ENCODE measurements at regions not wholly inside any gene's neighbourhood (a gene's known extent, or its start where the extent isn't known, plus 50 kb on each side); places are given as distances from the start of the nearest gene placed in this dataset.

GRCh38 chr2:149827585-149828126 is 240.1 kb upstream of the MMADHC start:
- H3K9ac ChIP-seq (ENCODE audit: insufficient read depth in 1 of 2, low read depth in 2 of 2, low read length in 2 of 2), result no peak overlapping the region
- intact Hi-C loops (cut with micrococcal nuclease) (no loop called here), in situ Hi-C loops (cut with MboI) (no loop called here)
- no peaks in the 10 kb centered on the region; the same call in 1 of the 2 replicates for H3K9me3 ChIP-seq (replicated peaks; ENCODE audit: control insufficient read depth, insufficient read depth, low read depth, low read length)
- DNase-seq (ENCODE audit: extremely low read depth in 1 of 4, low spot score in 3 of 4) (no peak), ATAC-seq (no peak), FAIRE-seq (no peak)
- H3K9me1 ChIP-seq (ENCODE audit: control insufficient read depth, insufficient read depth, low read length), result no peaks in the 10 kb centered on the region
- no peaks in the 10 kb centered on the region for H3K36me3 ChIP-seq (ENCODE audit: control insufficient read depth, insufficient read depth, low read length)
- H3K4me2 ChIP-seq (ENCODE audit: insufficient read depth, low read length), result no peak overlapping the region
- ChIA-PET CTCF (ENCODE audit: low intra/inter-chr PET ratio) (no interaction called here), POLR2A (no interaction called here)
- H2AFZ ChIP-seq (ENCODE audit: low read depth, low read length), result no peak overlapping the region
- WGBS (ENCODE audit: insufficient coverage, low coverage, missing lambda C conversion rate), result 3% methylated on average over 2 of the region's 2 CpGs
- no peaks in the 10 kb centered on the region for H3K4me1 ChIP-seq (replicated peaks in 1 of 2; ENCODE audit: control insufficient read depth in 2 of 2, insufficient read depth in 2 of 2, low read length in 2 of 2)
- H3K27ac ChIP-seq (ENCODE audit: extremely low read depth, low read depth, low read length), result no peak overlapping the region
- TF ChIP-seq MCM3 (IDR thresholded peaks at IDR 0.05), result no peak
- TF ChIP-seq ZNF668 (CRISPR knock-in tag; IDR thresholded peaks at IDR 0.05), result no peak
- no peak for TF ChIP-seq RFX5 (IDR thresholded peaks at IDR 0.05; ENCODE audit: low read depth, low read length)
- no peak for TF ChIP-seq ZNF764 (CRISPR knock-in tag; IDR thresholded peaks at IDR 0.05; ENCODE audit: low read depth)
- no peak for TF ChIP-seq ELF4 (CRISPR knock-in tag; IDR thresholded peaks at IDR 0.05)
- TF ChIP-seq HOXB6 (CRISPR knock-in tag; IDR thresholded peaks at IDR 0.05; ENCODE audit: borderline replicate concordance), result no peak
- no peak for TF ChIP-seq CTBP1 (IDR thresholded peaks at IDR 0.05; ENCODE audit: borderline replicate concordance)
- no peak for TF ChIP-seq BRD9 (IDR thresholded peaks at IDR 0.05; ENCODE audit: low read depth, partially characterized antibody)
- TF ChIP-seq BCLAF1 (IDR thresholded peaks at IDR 0.05; ENCODE audit: borderline replicate concordance in 1 of 2, control insufficient read depth in 1 of 2, low read depth in 2 of 2, low read length in 1 of 2), result no peak
- TF ChIP-seq ZNF395 (CRISPR knock-in tag; IDR thresholded peaks at IDR 0.05), result no peak
- TF ChIP-seq E2F8 (IDR thresholded peaks at IDR 0.05; ENCODE audit: low read depth, partially characterized antibody), result no peak
- no peak overlapping the region for H3K4me3 ChIP-seq
- no TSS peak for BruUV-seq (replicated peaks)
- H4K20me1 ChIP-seq (replicated peaks; ENCODE audit: control insufficient read depth, insufficient read depth, low read length), result no peaks in the 10 kb centered on the region
- no peaks in the 10 kb centered on the region for H3K27me3 ChIP-seq (ENCODE audit: control insufficient read depth in 2 of 2, insufficient read depth in 2 of 2, low read length in 2 of 2)
- no peaks in the 10 kb centered on the region for H3K79me2 ChIP-seq (ENCODE audit: control insufficient read depth, insufficient read depth, low read length)

All from K562 (cell line).